ENCODE measurements at regions not wholly inside any gene's neighbourhood (a gene's known extent, or its start where the extent isn't known, plus 50 kb on each side); places are given as distances from the start of the nearest gene placed in this dataset.
"Not testable (repeated sequence)": the region's sequence is repeated elsewhere in the genome, so short reads cannot be mapped to it uniquely, and the experiment has no call there.

GRCh38 chr3:18087988-18088387 is 337.2 kb downstream of the SATB1 start:
- H3K36me3 ChIP-seq (ENCODE audit: control insufficient read depth, insufficient read depth, low read length) = no peaks in the 10 kb centered on the region
- no peak for DNase-seq (ENCODE audit: low read depth)
- TF ChIP-seq CTCF (IDR thresholded peaks at IDR 0.05; ENCODE audit: insufficient read depth, low read depth, low read length) = no peak
- POLR2A ChIA-PET = no interaction called here
- H3K4me3 ChIP-seq (ENCODE audit: low read depth, low read length) = no peak overlapping the region
- CTCF ChIA-PET = interaction anchor here (1.6 kb wide), 1 partner anchor 12 kb away, joined by 4 read pairs; no protein-coding TSS in a partner anchor
- H3K27me3 ChIP-seq (ENCODE audit: control insufficient read depth, insufficient read depth, low read length) = no peaks in the 10 kb centered on the region; the same call in 1 of the 2 replicates

DNA sequence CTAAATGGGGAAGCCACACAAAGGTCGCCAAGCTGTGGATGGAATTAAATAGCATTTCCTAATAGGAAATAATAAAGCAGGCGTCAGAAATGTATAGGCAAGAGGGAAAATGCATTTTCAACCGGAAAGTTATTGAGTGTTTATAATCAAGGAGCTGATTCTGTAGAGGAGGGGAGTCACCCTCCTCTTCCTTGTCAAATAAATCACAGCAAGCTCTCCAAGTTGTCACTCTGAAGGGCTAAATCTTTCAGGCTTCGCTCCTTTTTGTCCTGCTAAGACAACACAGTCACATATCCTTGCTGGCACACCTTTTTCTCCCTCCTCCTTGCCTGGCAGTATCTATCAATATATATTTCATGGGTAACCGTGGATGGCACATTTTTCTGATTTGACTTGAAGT is 338.4 kb downstream of the SATB1 start:
- DNase-seq (ENCODE audit: low read depth) = no peak
- no peaks in the 10 kb centered on the region for H3K36me3 ChIP-seq (ENCODE audit: control insufficient read depth, insufficient read depth, low read length)
- TF ChIP-seq CTCF (IDR thresholded peaks at IDR 0.05; ENCODE audit: insufficient read depth, low read depth, low read length) = no peak
- ChIA-PET POLR2A (no interaction called here), CTCF (interaction anchor here (1.6 kb wide), 1 partner anchor 13 kb away, joined by 4 read pairs; no protein-coding TSS in a partner anchor)
- H3K27me3 ChIP-seq (ENCODE audit: control insufficient read depth, insufficient read depth, low read length) = no peaks in the 10 kb centered on the region; the same call in 1 of the 2 replicates
- H3K4me3 ChIP-seq (ENCODE audit: low read depth, low read length) = no peak overlapping the region

DNA sequence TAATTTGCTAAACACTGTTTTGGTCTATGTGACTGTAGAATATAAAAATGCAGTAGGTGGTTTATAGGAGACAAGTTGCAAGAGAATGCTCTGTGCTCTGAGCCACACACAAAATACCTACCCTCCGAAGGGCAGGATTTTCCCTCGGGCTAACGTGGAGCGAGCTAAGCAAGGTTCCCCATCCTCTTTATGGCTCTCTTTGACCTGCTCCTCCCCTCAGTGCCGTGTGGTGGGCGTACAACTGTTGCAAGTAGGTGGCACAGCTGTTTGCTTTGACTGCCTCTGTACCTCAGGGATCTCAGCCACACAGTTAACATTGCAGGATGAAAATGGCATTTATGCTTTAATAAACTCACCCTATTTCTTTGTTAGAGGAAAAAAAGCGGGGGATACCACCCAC is 339.1 kb downstream of the SATB1 start:
- no peak overlapping the region for H3K4me3 ChIP-seq (ENCODE audit: low read depth, low read length)
- DNase-seq (ENCODE audit: low read depth) = no peak
- TF ChIP-seq CTCF (IDR thresholded peaks at IDR 0.05; ENCODE audit: insufficient read depth, low read depth, low read length) = no peak
- ChIA-PET POLR2A (no interaction called here), CTCF (no interaction called here)
- no peaks in the 10 kb centered on the region for H3K36me3 ChIP-seq (ENCODE audit: control insufficient read depth, insufficient read depth, low read length)
- H3K27me3 ChIP-seq (ENCODE audit: control insufficient read depth, insufficient read depth, low read length) = no peaks in the 10 kb centered on the region; the same call in 1 of the 2 replicates

GRCh38 chr3:18085429-18085828 is 339.7 kb downstream of the SATB1 start:
- ChIA-PET POLR2A (no interaction called here), CTCF (no interaction called here)
- DNase-seq (ENCODE audit: low read depth) = no peak
- TF ChIP-seq CTCF (IDR thresholded peaks at IDR 0.05; ENCODE audit: insufficient read depth, low read depth, low read length) = no peak
- Histone ChIP-seq H3K27me3 (ENCODE audit: control insufficient read depth, insufficient read depth, low read length) (no peaks in the 10 kb centered on the region; the same call in 1 of the 2 replicates), H3K36me3 (ENCODE audit: control insufficient read depth, insufficient read depth, low read length) (no peaks in the 10 kb centered on the region), H3K4me3 (ENCODE audit: low read depth, low read length) (no peak overlapping the region)

GRCh38 chr3:18083273-18083590 is 340.8 kb upstream of the TBC1D5 start:
- H3K4me3 ChIP-seq (ENCODE audit: low read depth, low read length); POLR2A ChIA-PET; H3K36me3 ChIP-seq (ENCODE audit: control insufficient read depth, insufficient read depth, low read length); DNase-seq (ENCODE audit: low read depth); H3K27me3 ChIP-seq (ENCODE audit: control insufficient read depth, insufficient read depth, low read length): not testable (repeated sequence)
- CTCF ChIA-PET = interaction anchor here (0.6 kb wide), 1 partner anchor 28 kb away, joined by 3 read pairs; no protein-coding TSS in a partner anchor

DNA sequence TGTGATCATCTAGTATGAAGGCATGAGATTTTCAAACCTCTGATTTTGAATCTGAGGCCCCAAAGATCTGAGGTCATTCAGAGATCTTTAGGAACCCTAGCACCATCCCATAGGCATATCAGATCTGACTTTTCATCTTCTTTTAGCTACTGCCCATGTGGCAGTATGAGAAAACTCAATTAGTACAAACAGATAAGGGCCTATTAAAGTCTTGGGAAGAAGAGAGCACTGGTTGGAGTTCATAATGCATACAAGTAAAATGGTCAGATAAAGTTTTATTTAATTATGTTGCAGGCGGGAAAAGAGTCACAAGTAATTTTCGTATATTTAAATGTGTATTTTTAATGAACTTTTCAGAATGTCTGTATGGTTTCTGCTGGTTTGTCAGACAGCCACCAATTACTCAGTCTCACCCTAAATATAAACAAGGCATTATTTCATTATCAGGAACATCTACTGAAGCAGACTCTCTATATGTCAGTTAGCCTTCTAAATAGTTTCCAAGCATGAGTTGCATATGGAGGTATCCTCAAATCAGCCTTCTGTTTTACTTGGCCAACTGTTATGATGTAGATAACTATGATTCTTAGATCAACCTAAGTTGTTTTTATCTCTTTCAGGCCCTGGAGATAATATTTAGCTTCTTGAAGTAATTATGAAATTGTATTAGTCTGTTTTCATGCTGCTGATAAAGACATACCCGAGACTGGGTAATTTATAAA is 340.3 kb upstream of the TBC1D5 start:
- CTCF ChIA-PET = interaction anchor here (0.6 kb wide), 1 partner anchor 29 kb away, joined by 3 read pairs; no protein-coding TSS in a partner anchor

More for the DNA sequence above, 340.3 kb upstream of the TBC1D5 start:
- Histone ChIP-seq H3K4me3 (ENCODE audit: low read depth, low read length) (no peak overlapping the region), H3K27me3 (ENCODE audit: control insufficient read depth, insufficient read depth, low read length) (no peaks in the 10 kb centered on the region; the same call in 1 of the 2 replicates), H3K36me3 (ENCODE audit: control insufficient read depth, insufficient read depth, low read length) (no peaks in the 10 kb centered on the region)
- POLR2A ChIA-PET = no interaction called here
- TF ChIP-seq CTCF (IDR thresholded peaks at IDR 0.05; ENCODE audit: insufficient read depth, low read depth, low read length) = no peak
- DNase-seq (ENCODE audit: low read depth) = no peak

Data from BJ (cell line).